ENCODE measurements at regions not wholly inside any gene's neighbourhood (a gene's known extent, or its start where the extent isn't known, plus 50 kb on each side); places are given as distances from the start of the nearest gene placed in this dataset.

DNA sequence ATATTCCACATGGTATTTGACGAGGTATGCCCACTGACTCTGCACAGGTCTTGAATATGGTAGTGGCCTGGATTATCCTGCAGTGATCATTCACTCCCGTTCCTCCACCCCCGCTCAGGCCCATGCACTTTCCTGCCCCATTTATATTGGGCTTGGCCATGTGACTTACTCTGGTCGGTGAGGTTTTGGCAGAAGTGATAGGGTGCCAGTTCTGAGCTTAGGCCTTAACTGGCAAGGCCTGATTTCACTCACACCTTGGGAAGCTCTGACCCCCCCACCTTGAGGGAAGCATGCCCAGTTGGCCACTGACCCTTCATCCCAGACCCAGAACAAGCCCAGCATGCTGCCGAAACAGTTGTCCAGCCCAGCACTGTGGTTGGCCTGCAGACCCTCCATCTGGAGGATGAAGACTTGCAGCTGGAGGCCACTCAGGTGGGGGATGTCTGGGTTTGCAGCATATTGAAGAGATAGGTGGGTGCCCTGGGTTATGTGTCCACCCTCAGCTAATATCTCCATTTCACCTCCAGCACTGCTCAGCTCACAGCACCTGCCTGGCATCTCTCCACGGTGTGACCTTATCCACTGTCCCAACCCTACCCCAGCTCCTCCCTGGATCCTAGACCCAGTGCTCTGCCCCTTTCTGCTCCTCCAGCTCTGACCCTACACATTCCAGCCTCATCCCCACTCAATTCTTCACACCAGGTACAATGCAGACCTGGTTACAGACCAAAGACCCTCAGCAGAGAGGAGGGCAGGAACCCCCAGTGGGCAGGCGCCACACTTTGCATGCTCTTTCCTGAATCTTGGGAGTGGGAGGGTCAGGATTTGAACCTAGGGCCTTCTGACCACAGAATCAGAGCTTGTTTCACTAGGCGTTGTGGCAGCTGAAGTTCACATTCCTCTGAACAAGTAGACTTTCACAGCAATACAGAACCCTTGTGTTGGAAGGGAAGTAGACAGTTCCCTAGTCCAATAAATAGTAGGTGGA, 138.1 kb upstream of the CHST15 start:
- intact Hi-C loops (cut with DNase I): no loop called here
- TF ChIP-seq CTCF (IDR thresholded peaks at IDR 0.05): no peak
- no peaks in the 10 kb centered on the region for H3K27me3 ChIP-seq
- H3K27ac ChIP-seq: no peak overlapping the region
- no peaks in the 10 kb centered on the region for H3K9me3 ChIP-seq
- no peaks in the 10 kb centered on the region for H3K4me1 ChIP-seq
- peak in 1 of 2 donors; percentile 50 for DNase-seq (ENCODE audit: low spot score in 2 of 2)
- H3K4me3 ChIP-seq: no peak overlapping the region
- no peaks in the 10 kb centered on the region for H3K36me3 ChIP-seq

DNA sequence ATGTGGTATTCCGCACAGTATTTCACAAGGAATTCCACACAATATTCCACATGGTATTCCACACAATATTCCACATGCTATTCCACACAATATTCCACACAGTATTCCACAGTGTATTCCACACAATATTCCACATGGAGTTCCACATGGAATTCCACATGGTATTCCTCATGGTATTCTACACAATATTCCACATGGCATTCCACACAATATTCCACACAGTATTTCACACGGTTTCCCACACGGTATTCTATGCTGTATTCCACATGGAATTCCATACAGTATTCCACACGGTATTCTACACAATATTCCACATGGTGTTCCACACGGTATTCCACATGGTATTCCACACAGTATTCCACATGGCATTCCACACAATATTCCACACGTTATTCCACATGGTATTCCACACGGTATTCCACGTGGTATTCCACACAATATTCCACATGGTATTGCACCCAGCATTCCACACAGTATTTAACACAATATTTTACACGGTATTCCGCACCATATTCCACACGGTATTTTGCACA, 137.3 kb upstream of the CHST15 start:
- no peak overlapping the region for H3K4me3 ChIP-seq

GRCh38 chr10:124229989-124230634, 136.7 kb upstream of the CHST15 start:
- no peak for TF ChIP-seq CTCF (IDR thresholded peaks at IDR 0.05)
- Histone ChIP-seq H3K27me3 (no peaks in the 10 kb centered on the region), H3K27ac (no peak overlapping the region), H3K9me3 (no peaks in the 10 kb centered on the region), H3K4me1 (peaks cover 6 to 11% of the 10 kb centered on the region in 2 donors), H3K36me3 (no peaks in the 10 kb centered on the region), H3K4me3 (no peak overlapping the region)
- intact Hi-C loops (cut with DNase I): no loop called here
- peak in 1 of 2 donors; percentile 11 for DNase-seq (ENCODE audit: low spot score in 2 of 2)

More for the DNA sequence above, 137.3 kb upstream of the CHST15 start:
- Histone ChIP-seq H3K27me3 (no peaks in the 10 kb centered on the region), H3K4me1 (peaks cover 2 to 5% of the 10 kb centered on the region in 2 donors), H3K27ac (no peak overlapping the region), H3K9me3 (no peaks in the 10 kb centered on the region), H3K36me3 (no peaks in the 10 kb centered on the region)
- no peak for DNase-seq (ENCODE audit: low spot score in 2 of 2)
- intact Hi-C loops (cut with DNase I): no loop called here
- no peak for TF ChIP-seq CTCF (IDR thresholded peaks at IDR 0.05)

- no peak overlapping the region for H3K27ac ChIP-seq
- no peaks in the 10 kb centered on the region for H3K9me3 ChIP-seq
- H3K36me3 ChIP-seq: no peaks in the 10 kb centered on the region
- no peak overlapping the region for H3K4me3 ChIP-seq
- no peak for TF ChIP-seq CTCF (IDR thresholded peaks at IDR 0.05)
- intact Hi-C loops (cut with DNase I): no loop called here
- no peaks in the 10 kb centered on the region for H3K27me3 ChIP-seq
- no peak for DNase-seq (ENCODE audit: low spot score in 2 of 2)
- H3K4me1 ChIP-seq: peaks cover 9 to 16% of the 10 kb centered on the region in 2 donors
Observed at GRCh38 chr10:124229201-124229988, 136.0 kb upstream of the CHST15 start.

DNA sequence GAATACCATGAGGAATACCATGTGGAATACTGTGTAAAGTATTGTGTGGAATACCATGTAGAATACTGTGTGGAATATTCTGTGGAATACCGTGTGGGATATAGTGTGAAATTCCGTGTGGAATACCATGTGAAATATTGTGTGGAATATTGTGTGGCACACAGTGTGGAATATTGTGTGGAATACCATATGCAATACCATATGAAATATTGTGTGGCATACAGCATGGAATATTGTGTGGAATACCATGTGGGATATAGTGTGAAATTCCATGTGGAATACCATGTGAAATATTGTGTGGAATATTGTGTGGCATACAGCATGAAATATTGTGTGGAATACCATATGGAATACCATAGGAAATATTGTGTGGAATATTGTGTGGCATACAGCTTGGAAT, 135.1 kb upstream of the CHST15 start:
- intact Hi-C loops (cut with DNase I): no loop called here
- no peaks in the 10 kb centered on the region for H3K27me3 ChIP-seq
- TF ChIP-seq CTCF (IDR thresholded peaks at IDR 0.05): no peak
- no peak overlapping the region for H3K27ac ChIP-seq
- DNase-seq (ENCODE audit: low spot score in 2 of 2): no peak
- no peak overlapping the region for H3K4me3 ChIP-seq
- peaks cover 9 to 24% of the 10 kb centered on the region in 2 donors for H3K4me1 ChIP-seq
- H3K36me3 ChIP-seq: no peaks in the 10 kb centered on the region
- H3K9me3 ChIP-seq: no peaks in the 10 kb centered on the region

Data from ascending aorta (tissue), 2 donors.